IMR-90 (cell line): ENCODE measurements at regions not wholly inside any gene's neighbourhood (a gene's known extent, or its start where the extent isn't known, plus 50 kb on each side); places are given as distances from the start of the nearest gene placed in this dataset.

ENCODE experiments used
- ATAC-seq: fragments of 200-7000 bp; cut with Tn5 transposase; 2 replicates; pipeline ENCODE4 v1.9.1; 2020; ENCODE audit warnings: low read depth, mild to moderate bottlenecking, moderate library complexity
- BruUV-seq: library from RNA; stranded (reverse); fragments of 400-500 nt; replicated peaks from 2 replicates; lab custom pipeline; 2021; lab: Mats Ljungman, UMichigan
- CTCF ChIA-PET: fragments of 300-600 bp; formaldehyde crosslinking; extraction: SDS; loops from one replicate; lab custom pipeline; 2021; ENCODE audit warnings: antibody characterized with exemption; lab: Yijun Ruan, JAX
- POLR2A ChIA-PET: fragments of 300-600 bp; sonication (Branson Sonifier 250); formaldehyde crosslinking; loops from one replicate; lab custom pipeline; 2022; ENCODE audit warnings: antibody characterized with exemption; ENCODE audit not compliant: unreplicated experiment; lab: Charles Lee
- DNase-seq: peaks from one replicate; pipeline ENCODE4 v3.0.0; 2013
- H2AFZ ChIP-seq: replicated peaks from 2 replicates; pipeline ENCODE3; 2013; ENCODE audit warnings: low read length, mild to moderate bottlenecking; ENCODE audit not compliant: poor library complexity
- H2AK5ac ChIP-seq: 2 replicates; pipeline ENCODE4 v1.6.1; 2013; ENCODE audit warnings: low read depth, low read length, inconsistent platforms
- H2AK9ac ChIP-seq: replicated peaks from 2 replicates; pipeline ENCODE3; 2013; ENCODE audit warnings: mild to moderate bottlenecking, low read depth, low read length, moderate library complexity; ENCODE audit not compliant: poor library complexity
- H2BK120ac ChIP-seq: 2 replicates; pipeline ENCODE4 v1.6.1; 2013; ENCODE audit warnings: low read depth, low read length, inconsistent platforms
- H2BK15ac ChIP-seq: 3 replicates; pipeline ENCODE4 v1.6.1; 2013; ENCODE audit warnings: low read depth, low read length, inconsistent platforms
- H2BK20ac ChIP-seq: 2 replicates; pipeline ENCODE4 v1.6.1; 2013; ENCODE audit warnings: low read depth, mild to moderate bottlenecking, inconsistent platforms, low read length, moderate library complexity
- H2BK5ac ChIP-seq: 2 replicates; pipeline ENCODE4 v1.6.1; 2013; ENCODE audit warnings: mild to moderate bottlenecking, low read depth, low read length, inconsistent platforms; ENCODE audit not compliant: poor library complexity, severe bottlenecking
- H3K14ac ChIP-seq: replicated peaks from 2 replicates; pipeline ENCODE4 v1.6.1; 2013; ENCODE audit warnings: low read depth, low read length, inconsistent platforms
- H3K18ac ChIP-seq: 2 replicates; pipeline ENCODE4 v1.6.1; 2013; ENCODE audit warnings: low read depth, low read length, control low read depth
- H3K23ac ChIP-seq: 2 replicates; pipeline ENCODE4 v1.6.1; 2013; ENCODE audit warnings: low read depth, low read length, inconsistent platforms
- H3K27ac ChIP-seq: 2 replicates; pipeline ENCODE4 v1.5.1; 2013; ENCODE audit warnings: mild to moderate bottlenecking, control low read depth, low read length; ENCODE audit not compliant: insufficient read depth
- H3K27me3 ChIP-seq: 2 replicates; pipeline ENCODE4 v1.6.1; 2013; ENCODE audit warnings: low read length; ENCODE audit not compliant: control insufficient read depth, insufficient read depth
- H3K36me3 ChIP-seq: 2 replicates; pipeline ENCODE4 v1.6.1; 2013; ENCODE audit warnings: low read length, mixed read lengths; ENCODE audit not compliant: control insufficient read depth, insufficient read depth
- H3K4ac ChIP-seq: 2 replicates; pipeline ENCODE4 v1.6.1; 2013; ENCODE audit warnings: low read depth, low read length, inconsistent platforms
- H3K4me1 ChIP-seq: 2 replicates; pipeline ENCODE4 v1.6.1; 2013; ENCODE audit warnings: low read length, mixed read lengths; ENCODE audit not compliant: control insufficient read depth, insufficient read depth
- H3K4me2 ChIP-seq: 2 replicates; pipeline ENCODE4 v1.6.1; 2013; ENCODE audit warnings: low read depth, mild to moderate bottlenecking, control low read depth, low read length, moderate library complexity
- H3K4me3 ChIP-seq: 2 replicates; pipeline ENCODE4 v1.5.1; 2013; ENCODE audit warnings: low read depth, mild to moderate bottlenecking, control low read depth, low read length, moderate library complexity; ENCODE audit not compliant: insufficient read depth
- H3K56ac ChIP-seq: 2 replicates; pipeline ENCODE4 v1.6.1; 2013; ENCODE audit warnings: low read length, inconsistent platforms; ENCODE audit not compliant: insufficient read depth; ENCODE audit errors: extremely low read depth
- H3K79me1 ChIP-seq, 2 experiments: 2 replicates each; pipeline ENCODE4 v1.6.1; 2013; ENCODE audit warnings: low read length in 2 of 2, inconsistent platforms in 1 of 2, low read depth in 1 of 2
- H3K9ac ChIP-seq: 2 replicates; pipeline ENCODE4 v1.6.1; 2013; ENCODE audit warnings: low read depth, low read length, control low read depth
- H3K9me1 ChIP-seq: 2 replicates; pipeline ENCODE4 v1.6.1; 2013; ENCODE audit warnings: low read length, inconsistent platforms; ENCODE audit not compliant: insufficient read depth
- H3K9me3 ChIP-seq: 2 replicates; pipeline ENCODE4 v1.6.1; 2013; ENCODE audit warnings: low read length; ENCODE audit not compliant: control insufficient read depth, insufficient read depth
- H4K20me1 ChIP-seq: 2 replicates; pipeline ENCODE4 v1.6.1; 2013; ENCODE audit warnings: low read length, inconsistent platforms; ENCODE audit not compliant: insufficient read depth
- H4K5ac ChIP-seq: 2 replicates; pipeline ENCODE4 v1.6.1; 2013; ENCODE audit warnings: mild to moderate bottlenecking, low read depth, low read length, control low read depth
- H4K8ac ChIP-seq, 2 experiments: 2 replicates each; pipeline ENCODE4 v1.6.1; 2013; ENCODE audit warnings: low read depth in 2 of 2, low read length in 2 of 2, control low read depth in 1 of 2, inconsistent platforms in 1 of 2
- H4K91ac ChIP-seq: 2 replicates; pipeline ENCODE4 v1.6.1; 2013; ENCODE audit warnings: low read depth, low read length, inconsistent platforms; ENCODE audit not compliant: insufficient read depth
- MAZ ChIP-seq: IDR thresholded peaks from 2 replicates; pipeline ENCODE4 v1.6.1; 2012; ENCODE audit warnings: low read depth, mild to moderate bottlenecking, low read length, improper control_type of control experiment, moderate library complexity, borderline replicate concordance
- MXI1 ChIP-seq: IDR thresholded peaks from 2 replicates; pipeline ENCODE4 v1.6.1; 2012; ENCODE audit warnings: low read depth, mild to moderate bottlenecking, low read length, moderate library complexity, borderline replicate concordance
- SMC3 ChIP-seq: fragments of 150-350 bp; IDR thresholded peaks from 2 replicates; pipeline ENCODE4 v1.6.1; 2016; ENCODE audit warnings: low read depth, mild to moderate bottlenecking, antibody characterized with exemption, low read length, moderate library complexity
- WGBS, 2 experiments: methylation state at CpG; one replicate each; pipeline versions ENCODE4 v1.1.5 to v1.1.7; 2013; ENCODE audit warnings: missing lambda C conversion rate in 2 of 2; ENCODE audit not compliant: insufficient read length in 1 of 2; ENCODE audit errors: extremely low coverage in 2 of 2; 5-methylcytosine and 5-hydroxymethylcytosine counted together
- dilution Hi-C: fragments of 300-500 bp; cut with HindIII; formaldehyde crosslinking; loops from one replicate; pipeline ENCODE4 v1.14.3; 2018; ENCODE audit warnings: low sequenced_read_pairs; ENCODE audit not compliant: unreplicated experiment
- in situ Hi-C: fragments of 300-500 bp; cut with MboI; formaldehyde crosslinking; loops from 3 replicates; pipeline ENCODE4 v1.14.3; 2019; ENCODE audit warnings: low sequenced_read_pairs, inconsistent platforms, mixed read lengths
- intact Hi-C: fragments of 100-400 bp; cut with micrococcal nuclease; formaldehyde crosslinking; loops from 2 replicates; pipeline ENCODE4 v1.10.0; 2022

GRCh38 chr2:43055985-43056384 is 170.4 kb downstream of the ZFP36L2 start:
- Histone ChIP-seq H3K9me3 (no peaks in the 10 kb centered on the region), H4K20me1 (no peaks in the 10 kb centered on the region), H4K91ac (peak overlapping the region; percentile 31; the same call in 1 of the 2 replicates), H3K56ac (no peak overlapping the region), H3K36me3 (no peaks in the 10 kb centered on the region), H3K9ac (no peak overlapping the region), H4K5ac (no peak overlapping the region), H3K27ac (no peak overlapping the region), H2BK5ac (no peak overlapping the region), H2BK15ac (no peak overlapping the region), H3K27me3 (no peaks in the 10 kb centered on the region; the same call in 1 of the 2 replicates), H3K18ac (no peak overlapping the region), H3K14ac (no peak overlapping the region), H3K4ac (no peak overlapping the region; the same call in 1 of the 2 replicates), H2AK5ac (peak overlapping the region; percentile 26), H2BK120ac (no peak overlapping the region), H4K8ac (no peak overlapping the region), H2AK9ac (peak overlapping the region; percentile 32), H3K4me2 (no peak overlapping the region), H3K4me1 (peaks cover 17% of the 10 kb centered on the region), H2AFZ (no peak overlapping the region), H3K79me1 (no peaks in the 10 kb centered on the region), H2BK20ac (peak overlapping the region; percentile 12), H3K4me3 (no peak overlapping the region), H3K23ac (no peak overlapping the region), H3K9me1 (peaks cover 13% of the 10 kb centered on the region)
- in situ Hi-C loops (no loop called here), intact Hi-C loops (no loop called here), dilution Hi-C loops (no loop called here)
- no TSS peak for BruUV-seq
- TF ChIP-seq SMC3: no peak
- TF ChIP-seq MXI1: no peak
- TF ChIP-seq MAZ: no peak
- DNase-seq (no peak), ATAC-seq (no peak)
- CTCF ChIA-PET: no interaction called here
- WGBS, 2 experiments: no CpG with 5 or more reads among the region's 3 CpGs
- POLR2A ChIA-PET: no interaction called here
